Lower leg skin (tissue), 3 donors: ENCODE measurements at regions not wholly inside any gene's neighbourhood (a gene's known extent, or its start where the extent isn't known, plus 50 kb on each side); places are given as distances from the start of the nearest gene placed in this dataset.

Source experiments
- CTCF ChIP-seq, 3 donors: fragments of 450-650 bp; IDR thresholded peaks; one replicate each; pipeline ENCODE4 v1.5.1; 2016; ENCODE audit warnings: antibody characterized with exemption in 3 of 3, mild to moderate bottlenecking in 3 of 3, moderate library complexity in 2 of 3
- POLR2A ChIP-seq, 2 donors: fragments of 450-650 bp; IDR thresholded peaks; one replicate each; pipeline ENCODE4 v1.6.1; 2016 to 2017; ENCODE audit warnings: antibody characterized with exemption in 2 of 2, mild to moderate bottlenecking in 1 of 2, moderate library complexity in 1 of 2

DNA sequence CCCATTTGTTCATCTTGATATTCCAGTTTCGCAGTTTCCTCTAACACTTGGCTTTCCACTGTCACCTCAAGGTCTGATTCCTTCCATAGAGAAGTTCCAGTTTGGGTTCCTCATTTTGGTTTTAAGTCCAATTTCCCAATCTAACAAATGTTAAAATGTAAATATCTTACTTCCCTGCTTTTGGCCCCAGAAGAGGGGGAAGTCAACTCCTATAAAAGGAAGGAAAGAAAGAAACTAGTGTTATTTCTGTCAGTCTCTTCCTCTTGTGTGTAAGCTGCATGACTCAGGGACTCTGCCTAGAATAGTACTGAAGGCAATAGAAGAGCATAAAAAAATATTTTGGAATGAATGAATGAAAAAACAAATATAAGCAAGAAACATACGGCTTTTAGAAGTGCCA is 127.5 kb upstream of the CCNG1 start:
- TF ChIP-seq POLR2A (IDR thresholded peaks at IDR 0.05) (no peak), CTCF (IDR thresholded peaks at IDR 0.05) (no peak)
